CD4-positive, alpha-beta T cell treated with Interleukin-15 for 1 hour (primary cell): ENCODE measurements at regions not wholly inside any gene's neighbourhood (a gene's known extent, or its start where the extent isn't known, plus 50 kb on each side); places are given as distances from the start of the nearest gene placed in this dataset.
"Not testable (repeated sequence)": the region's sequence is repeated elsewhere in the genome, so short reads cannot be mapped to it uniquely, and the experiment has no call there.

Source experiments
- DNase-seq: peaks from one replicate; pipeline ENCODE4 v3.0.0-alpha.2; 2020

GRCh38 chr1:157317229-157317628 lies 179.0 kb upstream of the ETV3 start:
- not testable (repeated sequence) for DNase-seq

- DNase-seq: no peak
These were observed 177.3 kb upstream of the ETV3 start for GRCh38 chr1:157315544-157315943.

- no peak for DNase-seq
These were observed 176.2 kb upstream of the ETV3 start for GRCh38 chr1:157314408-157314807.

- no peak for DNase-seq
These were observed 175.1 kb upstream of the ETV3 start for GRCh38 chr1:157313240-157313807.

GRCh38 chr1:157312082-157312812 lies 174.1 kb upstream of the ETV3 start:
- DNase-seq: no peak

- DNase-seq: no peak
These were observed 173.5 kb upstream of the ETV3 start for GRCh38 chr1:157311730-157312081.

GRCh38 chr1:157310805-157311729 lies 172.9 kb upstream of the ETV3 start:
- DNase-seq: not testable (repeated sequence)

- no peak for DNase-seq
These were observed 172.2 kb upstream of the ETV3 start for GRCh38 chr1:157310401-157310800.

- DNase-seq: no peak
These were observed 169.3 kb upstream of the ETV3 start for GRCh38 chr1:157307491-157307890.

GRCh38 chr1:157306896-157307295 lies 168.7 kb upstream of the ETV3 start:
- no peak for DNase-seq

- DNase-seq: no peak
These were observed 166.1 kb upstream of the ETV3 start for GRCh38 chr1:157304271-157304670.

GRCh38 chr1:157302724-157303123 lies 164.5 kb upstream of the ETV3 start:
- no peak for DNase-seq

GRCh38 chr1:157302199-157302497 lies 164.0 kb upstream of the ETV3 start:
- no peak for DNase-seq

- no peak for DNase-seq
These were observed 163.4 kb upstream of the ETV3 start for GRCh38 chr1:157301477-157302198.

GRCh38 chr1:157294387-157295145 lies 156.4 kb upstream of the ETV3 start:
- DNase-seq: not testable (repeated sequence)

- no peak for DNase-seq
These were observed 154.8 kb upstream of the ETV3 start for GRCh38 chr1:157292809-157293564.

- no peak for DNase-seq
These were observed 154.1 kb upstream of the ETV3 start for GRCh38 chr1:157292302-157292701.

GRCh38 chr1:157291083-157291482 lies 152.9 kb upstream of the ETV3 start:
- no peak for DNase-seq

- no peak for DNase-seq
These were observed 151.4 kb upstream of the ETV3 start for GRCh38 chr1:157289424-157290105.

- no peak for DNase-seq
These were observed 150.8 kb upstream of the ETV3 start for GRCh38 chr1:157288996-157289395.

GRCh38 chr1:157288492-157288891 lies 150.3 kb upstream of the ETV3 start:
- DNase-seq: no peak
